HG03139 (cell line): ENCODE measurements at regions not wholly inside any gene's neighbourhood (a gene's known extent, or its start where the extent isn't known, plus 50 kb on each side); places are given as distances from the start of the nearest gene placed in this dataset.

Experiments
- ATAC-seq: cut with Tn5 transposase; IDR thresholded peaks from one replicate; pipeline ENCODE4 v1.9.1; 2021; ENCODE audit not compliant: unreplicated experiment

DNA sequence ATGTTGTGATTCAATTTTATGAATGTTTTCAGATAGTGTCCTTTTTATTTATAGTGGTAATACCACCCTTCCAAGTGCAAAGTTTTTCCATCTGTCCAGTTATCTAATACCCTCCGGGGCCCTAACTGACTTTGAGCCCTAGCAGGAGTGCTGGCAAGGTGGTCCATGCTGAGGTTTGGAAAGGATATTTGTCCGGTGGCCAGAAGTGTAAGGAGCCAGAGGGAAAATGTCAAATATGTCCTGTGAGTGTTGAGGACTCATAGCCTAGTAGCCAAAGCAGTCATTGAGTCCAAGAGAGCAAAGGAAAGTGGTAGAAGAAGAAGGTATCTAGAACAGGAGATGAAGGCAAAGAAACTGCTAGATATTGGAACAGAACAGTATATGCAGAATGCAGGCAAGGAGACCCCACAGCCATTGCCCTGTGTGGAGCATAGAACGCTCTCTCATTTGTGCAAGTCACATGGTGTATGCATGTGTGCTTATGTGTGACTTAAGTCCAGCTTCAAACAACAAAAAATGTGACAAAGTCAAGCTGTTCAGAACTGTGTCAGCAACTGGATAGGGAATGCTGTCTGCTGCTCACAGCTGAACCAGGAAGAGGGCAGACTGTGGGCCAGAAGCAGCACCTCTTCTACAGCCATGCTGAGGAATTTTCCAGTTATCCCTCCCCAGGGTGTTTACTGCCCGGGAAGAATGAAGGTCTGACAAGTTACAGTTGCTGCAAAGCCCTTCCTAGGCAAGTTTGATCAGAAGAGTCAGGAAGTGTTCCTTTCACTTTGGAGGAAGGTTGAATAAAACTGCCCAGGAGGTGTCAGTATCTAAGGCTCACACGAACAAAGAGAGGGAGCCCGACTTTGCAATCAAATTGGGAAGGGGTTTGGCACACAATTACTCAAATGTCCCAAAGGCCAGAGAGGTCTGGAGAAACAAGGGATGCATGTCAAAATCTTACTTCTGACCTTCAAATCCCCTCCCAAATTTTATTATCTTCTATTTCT is 463.3 kb upstream of the DMAC1 start:
- no peak for ATAC-seq

DNA sequence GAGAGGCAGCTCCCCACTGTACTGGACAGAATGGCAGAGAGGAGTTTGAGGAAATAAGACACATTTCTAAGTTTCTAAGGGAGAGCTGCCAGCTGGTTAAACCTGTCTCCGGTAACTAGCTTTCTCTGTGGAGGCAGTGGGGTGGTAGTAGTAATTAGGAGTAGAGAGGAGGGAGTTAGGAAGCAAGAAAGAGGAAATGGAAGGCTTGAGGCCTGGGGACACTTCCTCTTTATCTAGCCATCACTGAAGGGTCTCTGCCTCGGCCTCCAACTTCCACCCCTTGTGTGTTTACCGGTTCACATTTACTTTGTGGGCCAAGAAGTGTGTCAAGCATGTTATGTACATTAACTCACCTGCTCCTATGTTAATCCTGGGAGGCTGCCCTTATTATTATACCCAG is 462.2 kb upstream of the DMAC1 start:
- no peak for ATAC-seq

DNA sequence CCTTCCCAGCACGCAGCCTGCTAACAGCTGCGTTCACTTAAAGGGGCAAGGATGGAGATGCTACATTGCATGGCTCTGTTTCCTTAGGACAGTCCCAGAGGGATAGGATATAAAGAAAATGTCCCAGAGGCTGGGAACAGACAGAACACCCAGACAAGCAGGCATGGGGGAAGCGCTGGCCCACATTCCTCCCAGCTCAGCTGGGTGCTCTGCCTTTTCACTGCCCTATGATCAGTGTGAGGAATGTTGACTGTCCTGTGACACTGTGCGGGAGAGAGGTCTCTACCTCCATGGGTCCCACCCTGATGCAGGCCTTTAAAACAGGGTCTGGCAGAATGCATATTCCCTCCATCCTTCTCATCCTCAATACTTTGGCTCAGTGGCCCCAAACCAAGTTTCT is 459.4 kb upstream of the DMAC1 start:
- no peak for ATAC-seq

DNA sequence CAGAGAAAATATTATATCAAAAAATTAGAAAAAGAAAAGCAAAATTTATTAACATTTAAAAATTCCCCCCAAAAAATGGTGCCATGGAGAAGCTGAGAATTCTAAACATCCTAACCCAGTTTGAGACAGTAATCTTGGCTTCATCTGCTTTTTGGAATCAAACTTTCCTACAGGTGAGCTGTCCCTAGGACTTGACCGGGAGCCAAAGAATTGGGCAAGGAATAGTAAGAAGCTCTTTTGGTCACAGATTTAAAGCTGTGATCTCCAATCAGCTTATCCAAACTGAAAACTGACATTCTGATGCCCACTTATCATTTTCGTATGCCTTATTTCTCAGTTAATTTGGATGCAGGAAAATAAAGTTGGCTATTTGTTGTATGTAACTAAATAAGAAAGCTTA is 457.3 kb upstream of the DMAC1 start:
- no peak for ATAC-seq

DNA sequence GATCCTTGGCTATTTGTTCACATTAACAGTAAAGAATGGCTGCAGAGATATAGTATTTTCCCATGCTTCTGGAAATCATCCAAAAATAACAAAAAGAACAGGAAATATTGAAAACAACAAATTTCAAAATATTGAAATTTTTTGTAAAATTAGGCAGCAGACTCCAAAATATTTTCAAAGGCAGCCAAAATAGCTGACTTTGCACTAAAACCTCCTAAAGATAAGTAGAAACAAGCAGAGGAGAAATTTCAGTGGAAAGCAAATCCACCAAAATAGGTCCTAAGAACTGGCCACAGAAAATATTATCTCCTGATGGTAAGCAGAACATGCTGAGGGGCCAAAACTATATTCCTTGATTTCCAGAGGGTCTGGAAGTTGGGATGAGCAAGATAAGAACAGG is 456.3 kb upstream of the DMAC1 start:
- ATAC-seq = no peak

DNA sequence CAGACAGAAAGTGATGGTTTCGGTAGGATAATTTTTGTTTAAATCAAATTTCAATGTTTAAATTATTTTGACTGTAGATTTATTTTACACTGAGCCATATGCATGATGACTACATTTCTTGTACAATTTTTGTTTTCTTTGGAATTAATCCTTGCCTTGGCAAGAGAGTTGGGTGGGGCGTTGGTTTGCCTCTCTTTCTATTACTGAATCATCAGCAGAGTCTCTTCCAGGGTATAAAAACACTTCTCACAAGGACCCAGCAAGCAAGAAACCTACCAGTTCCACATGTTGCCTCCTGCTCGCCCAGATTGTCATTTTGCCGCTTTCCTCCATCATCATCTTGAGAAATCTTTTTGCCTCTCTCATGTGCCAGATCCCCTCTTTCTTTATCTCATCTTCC is 455.0 kb upstream of the DMAC1 start:
- ATAC-seq = no peak

DNA sequence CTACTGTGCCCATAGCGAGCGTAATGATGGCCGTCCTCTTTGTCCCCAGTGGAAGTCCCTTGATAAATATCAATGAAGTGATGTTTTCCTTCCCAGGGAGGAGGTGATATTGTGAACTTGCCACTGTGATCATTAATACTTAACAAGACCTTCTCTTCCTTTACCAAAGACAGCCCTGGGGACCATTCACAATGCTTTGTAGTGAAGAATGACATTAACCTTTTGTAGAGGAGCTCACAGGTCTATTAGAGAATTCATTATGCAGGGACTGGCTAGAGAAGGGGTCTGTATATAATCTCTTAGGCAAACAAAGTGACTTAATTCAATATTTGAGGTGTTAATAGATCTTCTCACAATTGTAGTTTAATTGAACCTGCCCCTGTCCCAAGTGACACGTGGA is 452.9 kb upstream of the DMAC1 start:
- ATAC-seq = no peak

DNA sequence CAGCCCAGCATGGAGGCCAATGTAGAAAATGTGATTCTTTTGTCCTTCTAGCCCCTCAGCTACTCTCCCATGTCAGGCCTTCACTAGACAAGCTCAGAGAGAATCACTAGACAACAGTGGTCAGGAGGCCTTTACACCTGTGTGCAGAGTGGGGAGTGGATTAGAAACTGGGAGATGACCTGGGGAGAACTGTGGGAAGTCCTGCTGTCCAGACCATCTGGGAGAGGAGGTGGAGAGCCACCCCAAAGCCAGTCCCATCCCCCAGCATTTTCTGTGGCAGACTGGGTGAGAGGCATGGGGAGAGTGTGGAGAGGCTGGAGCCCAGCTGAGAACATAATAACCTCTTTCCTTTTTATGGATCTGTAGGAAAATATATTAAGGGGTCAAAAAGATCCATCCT is 452.0 kb upstream of the DMAC1 start:
- no peak for ATAC-seq

DNA sequence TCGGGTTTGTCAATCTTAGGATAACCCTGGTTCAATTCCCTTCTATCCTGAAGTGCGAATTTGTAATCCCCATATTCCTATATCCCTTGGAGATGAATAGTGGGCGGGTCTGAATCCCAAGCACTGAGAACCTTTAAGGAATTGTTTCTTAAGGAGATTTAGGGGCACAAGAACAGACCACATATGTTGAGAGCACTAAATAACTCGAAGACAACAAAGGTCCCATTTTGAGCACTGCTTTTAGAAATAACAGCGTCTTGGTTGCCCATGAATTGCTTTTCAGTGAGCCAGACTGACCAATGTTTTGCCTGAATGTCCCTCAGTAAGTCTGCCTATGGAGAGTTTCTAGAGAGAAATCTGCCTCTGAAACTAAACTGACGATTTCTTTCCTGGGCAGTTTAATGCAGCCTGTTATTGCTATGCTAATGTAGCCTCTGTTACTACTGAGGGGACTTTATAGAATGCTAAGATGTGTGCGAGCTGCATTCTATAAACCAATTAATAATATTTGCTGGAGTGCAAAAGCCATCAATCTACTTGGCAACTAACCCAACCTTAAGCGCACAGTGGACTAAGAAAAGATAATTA is 445.0 kb upstream of the DMAC1 start:
- no peak for ATAC-seq

DNA sequence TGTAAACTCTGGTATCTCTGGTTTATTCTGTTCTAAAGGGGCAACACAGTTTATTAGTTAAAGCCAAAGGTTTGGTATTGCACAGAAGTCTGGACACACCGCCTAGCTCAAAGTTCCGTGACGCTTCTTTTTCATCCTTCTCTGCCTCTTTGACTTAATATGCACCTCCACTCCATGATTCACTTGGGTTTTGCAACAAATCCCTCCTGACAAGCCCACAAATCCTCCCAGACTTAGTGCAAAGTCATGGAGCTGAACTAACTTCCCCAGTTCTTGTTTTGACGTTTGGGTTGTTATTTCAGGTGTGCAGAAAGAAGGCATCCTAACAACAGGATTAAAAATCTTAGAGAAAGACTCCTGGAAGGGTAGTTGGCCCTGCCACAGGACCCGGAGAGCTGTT is 441.6 kb upstream of the DMAC1 start:
- no peak for ATAC-seq

DNA sequence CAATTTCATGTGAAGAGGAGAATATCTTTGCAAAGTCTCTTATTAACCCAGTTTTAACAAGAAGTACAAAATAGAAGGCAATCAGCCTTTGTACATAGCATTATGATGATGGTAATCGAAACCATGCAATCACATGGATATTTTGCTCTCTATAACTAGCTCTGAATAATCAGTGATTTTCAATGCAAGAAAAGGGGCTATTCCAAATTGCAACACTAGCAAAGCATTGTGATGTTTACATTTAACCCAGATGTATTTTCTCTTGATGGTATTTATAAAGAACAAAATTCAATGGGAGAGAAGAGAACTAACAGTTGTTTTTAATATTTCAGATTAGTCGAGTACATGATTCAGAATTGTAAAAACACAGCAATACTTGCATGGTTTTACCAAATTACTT is 437.5 kb upstream of the DMAC1 start:
- no peak for ATAC-seq

DNA sequence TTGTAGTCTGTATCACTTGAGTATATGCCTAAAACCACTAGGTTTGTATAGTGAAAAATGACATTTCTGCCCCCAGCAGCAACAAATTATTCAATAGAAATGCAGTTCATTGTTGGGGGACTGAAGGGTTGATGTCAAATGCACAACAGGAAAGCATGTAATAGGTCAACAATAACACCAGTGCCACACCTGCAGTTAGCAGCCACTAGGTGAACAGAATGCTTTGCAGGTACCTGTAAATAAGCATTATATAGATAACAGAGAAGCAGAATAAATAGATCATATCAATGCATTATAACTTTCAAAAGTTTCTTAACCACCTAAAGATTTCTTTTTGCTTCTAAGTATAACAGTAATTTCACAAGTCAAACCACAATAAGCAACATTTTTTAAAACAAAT is 435.9 kb upstream of the DMAC1 start:
- ATAC-seq = no peak

DNA sequence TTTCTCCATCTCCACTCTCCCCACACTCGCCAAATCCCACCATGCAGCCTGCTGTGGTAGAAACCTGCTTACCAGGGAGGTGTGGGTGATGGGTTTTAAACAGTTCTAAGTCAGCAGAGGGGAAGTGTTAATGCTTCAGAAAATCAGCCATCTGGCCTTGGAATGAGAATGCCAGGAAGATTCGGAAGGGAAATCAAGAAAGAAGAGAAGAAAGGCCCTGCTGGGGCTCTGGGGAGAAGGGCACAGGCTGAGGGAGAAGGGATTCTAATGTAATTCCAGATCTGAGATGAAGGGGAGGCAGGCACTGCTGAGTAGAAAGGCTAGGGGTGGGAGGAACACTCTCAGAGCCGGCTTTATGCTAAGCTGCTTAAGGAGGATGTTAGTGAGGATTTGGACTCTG is 434.7 kb upstream of the DMAC1 start:
- no peak for ATAC-seq

DNA sequence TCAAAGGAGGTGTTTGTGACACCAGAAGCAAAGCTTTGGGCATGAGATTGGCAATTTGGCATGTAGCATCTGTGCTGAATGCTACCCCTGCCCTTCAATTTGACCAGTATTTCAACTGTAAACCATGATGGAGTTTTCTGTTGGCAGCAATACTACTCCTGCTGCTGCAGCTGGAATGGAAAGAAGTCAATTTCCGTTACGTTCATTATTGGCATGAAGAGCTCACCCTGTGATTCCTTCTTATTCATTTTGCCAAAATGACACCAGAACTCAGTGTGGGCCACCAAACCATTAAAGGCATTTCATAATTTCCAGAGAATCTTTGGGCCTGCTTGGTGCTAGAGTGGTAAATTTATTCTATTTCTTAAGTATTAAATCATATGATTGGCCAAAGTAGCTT is 433.1 kb upstream of the DMAC1 start:
- no peak for ATAC-seq

DNA sequence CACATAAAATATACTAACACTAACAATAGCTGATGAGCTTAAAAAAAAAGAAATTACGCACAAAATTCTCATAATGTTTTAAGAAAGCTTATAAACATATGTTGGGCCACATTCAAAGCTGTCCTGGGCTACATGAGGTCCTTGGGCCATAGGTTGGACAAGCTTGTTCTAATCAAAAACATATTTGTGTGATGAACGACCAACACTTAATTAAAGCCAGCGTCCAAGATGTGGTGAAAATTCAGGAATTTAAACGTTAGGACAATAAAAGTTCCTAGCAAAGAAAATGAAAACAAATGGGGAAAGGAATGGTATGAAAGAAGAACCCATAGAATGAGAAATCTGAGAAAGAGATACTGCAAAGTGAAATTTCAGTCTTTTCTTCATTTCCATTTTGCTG is 429.6 kb upstream of the DMAC1 start:
- ATAC-seq = no peak

DNA sequence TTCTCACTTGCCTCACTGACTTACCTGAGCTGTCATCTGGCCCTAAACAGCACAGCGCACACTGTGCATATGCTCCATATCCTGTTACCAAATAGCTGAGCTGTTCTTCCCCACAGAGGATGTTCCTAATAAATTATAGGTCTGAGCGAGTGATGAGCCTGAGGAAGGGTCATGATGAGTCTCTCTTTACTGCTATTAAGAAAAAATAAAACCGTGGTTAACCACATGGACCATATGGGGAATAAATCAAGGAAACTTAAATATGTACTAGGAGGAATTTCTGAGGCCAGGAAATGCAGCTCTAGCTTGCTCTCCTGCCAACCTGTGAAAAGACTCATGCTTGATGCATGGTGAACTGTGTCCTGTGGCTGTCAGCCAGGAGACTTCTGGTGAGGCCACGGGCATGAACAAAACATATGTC is 424.8 kb upstream of the DMAC1 start:
- no peak for ATAC-seq

DNA sequence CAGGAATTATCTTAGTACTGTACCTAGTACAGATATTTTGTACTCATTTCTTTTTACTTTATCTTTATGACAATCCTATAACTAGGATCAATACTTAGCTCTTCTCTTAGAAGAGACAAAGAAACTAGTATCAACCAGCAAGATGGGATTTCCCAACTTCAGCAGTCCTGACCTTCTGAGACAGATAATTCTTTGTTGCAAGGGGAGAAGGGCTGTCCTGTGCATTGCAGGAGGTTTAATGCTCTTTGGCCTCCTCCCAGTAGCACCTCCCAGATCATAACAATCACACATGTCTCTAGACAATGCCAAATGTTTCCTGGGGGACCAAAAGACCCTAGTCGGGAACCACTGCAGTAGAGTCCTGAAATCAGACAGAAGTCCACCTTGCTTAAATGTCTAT is 424.3 kb upstream of the DMAC1 start:
- ATAC-seq = no peak

DNA sequence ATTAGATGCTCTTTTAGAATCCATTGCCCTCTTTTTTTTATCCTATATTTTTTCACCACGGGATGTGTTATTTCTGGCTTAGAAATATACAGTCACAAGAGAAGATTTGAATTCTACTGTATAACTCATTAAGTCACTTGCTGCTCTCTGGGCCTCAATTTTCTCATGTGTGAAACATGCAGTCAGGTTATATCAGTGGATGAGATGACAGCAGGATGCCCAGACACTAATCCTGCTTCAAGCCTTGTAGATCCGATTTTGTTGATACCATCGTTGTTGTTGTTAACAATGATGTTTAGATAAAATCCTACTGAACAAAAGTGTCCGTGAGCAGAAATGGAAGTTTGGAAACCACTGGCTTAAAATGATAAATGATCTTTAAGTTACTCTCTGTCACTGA is 421.9 kb upstream of the DMAC1 start:
- no peak for ATAC-seq

DNA sequence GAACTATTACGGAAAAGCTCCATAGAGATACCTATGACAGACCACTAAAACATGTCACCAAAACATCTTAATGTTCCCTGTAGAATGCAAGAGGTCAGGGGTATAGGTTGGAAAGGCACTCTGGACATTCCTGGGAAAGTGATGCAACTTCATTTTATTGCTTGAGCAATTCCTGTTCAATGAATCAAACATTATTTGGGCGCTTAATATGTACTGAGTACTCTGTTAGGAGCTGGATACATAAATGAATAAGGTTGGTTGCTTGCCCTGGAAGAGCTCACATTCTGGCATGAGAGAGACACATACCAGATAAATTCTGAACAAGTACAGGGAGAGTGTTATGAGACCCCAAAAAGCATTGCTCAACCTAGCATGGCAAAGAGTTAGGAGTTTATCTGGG is 408.9 kb upstream of the DMAC1 start:
- ATAC-seq = no peak

DNA sequence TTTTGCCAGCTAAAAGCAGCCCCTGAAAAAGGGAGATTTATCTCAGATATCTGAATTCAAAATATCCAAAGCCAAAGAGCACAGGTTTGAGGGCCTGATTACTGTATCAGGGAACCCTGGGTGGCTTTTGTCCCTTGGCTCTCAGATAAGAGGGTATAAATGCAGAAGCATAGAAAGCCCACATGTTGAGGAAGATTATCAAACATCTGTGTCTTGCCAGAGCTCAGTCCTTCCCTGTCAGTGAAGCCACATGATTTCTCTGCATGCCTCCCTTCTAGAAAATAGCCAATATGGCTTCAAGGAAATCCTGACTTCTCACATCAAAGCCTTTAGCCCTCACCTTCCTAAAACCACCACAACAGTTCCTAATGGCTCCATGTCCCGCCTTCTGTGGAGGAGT is 408.0 kb upstream of the DMAC1 start:
- ATAC-seq = no peak

DNA sequence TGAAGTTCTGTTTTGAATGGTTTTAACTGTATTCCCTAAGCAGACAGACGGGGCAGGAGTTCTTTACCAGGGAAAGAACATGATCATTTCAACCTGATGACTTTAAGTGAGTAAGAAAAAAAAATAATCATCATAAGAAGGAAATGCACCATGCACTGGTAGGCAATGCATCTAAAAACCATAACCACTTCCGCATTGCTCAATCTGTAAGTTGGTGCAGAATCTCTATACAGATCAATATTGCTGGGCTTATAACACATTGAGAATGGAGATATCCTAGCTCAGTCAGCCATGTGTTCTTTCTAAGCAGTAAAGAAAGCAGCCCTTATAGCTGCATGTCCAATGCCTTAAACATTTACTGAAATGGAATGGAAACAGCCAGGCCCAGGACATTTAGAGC is 407.1 kb upstream of the DMAC1 start:
- ATAC-seq = no peak

DNA sequence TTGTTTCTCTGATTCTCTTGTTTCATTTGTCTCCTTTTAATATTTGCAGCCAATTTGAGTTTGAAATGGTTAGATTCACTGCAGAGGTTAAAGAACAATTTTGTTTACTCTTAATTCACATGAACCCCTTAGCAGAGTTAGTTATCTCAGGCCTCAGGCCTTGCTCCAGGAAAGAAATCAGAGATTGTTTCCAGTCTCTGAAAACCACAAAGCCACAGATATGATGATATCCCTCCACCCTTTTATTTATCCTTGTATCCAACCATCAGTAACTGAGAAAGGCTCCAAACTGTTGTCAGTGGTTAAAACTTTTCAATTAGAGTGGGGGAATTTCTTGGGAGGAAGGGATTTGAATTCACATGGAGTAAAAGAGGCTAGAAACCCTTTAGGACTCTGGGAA is 406.0 kb upstream of the DMAC1 start:
- no peak for ATAC-seq

DNA sequence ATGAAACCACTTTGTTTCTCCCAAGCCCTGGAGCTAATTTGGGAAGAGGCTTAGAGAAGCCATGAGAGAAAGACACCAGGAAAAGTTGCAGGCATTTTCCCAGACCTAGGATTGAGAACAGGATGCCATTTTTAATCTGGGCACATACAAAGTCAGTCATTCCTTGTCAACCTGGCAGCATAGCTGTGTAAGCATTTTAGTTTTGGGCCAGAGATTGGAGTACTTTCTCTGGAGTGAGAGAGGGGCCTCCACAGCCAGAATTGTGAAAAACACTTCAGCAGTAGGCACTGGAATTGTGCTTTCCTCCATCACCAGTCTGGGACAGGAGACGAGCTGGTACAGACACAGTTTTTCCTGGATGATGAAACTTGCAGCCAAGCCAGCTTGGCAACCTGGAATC is 390.3 kb upstream of the DMAC1 start:
- no peak for ATAC-seq
